ENCODE measurements at regions not wholly inside any gene's neighbourhood (a gene's known extent, or its start where the extent isn't known, plus 50 kb on each side); places are given as distances from the start of the nearest gene placed in this dataset.

DNA sequence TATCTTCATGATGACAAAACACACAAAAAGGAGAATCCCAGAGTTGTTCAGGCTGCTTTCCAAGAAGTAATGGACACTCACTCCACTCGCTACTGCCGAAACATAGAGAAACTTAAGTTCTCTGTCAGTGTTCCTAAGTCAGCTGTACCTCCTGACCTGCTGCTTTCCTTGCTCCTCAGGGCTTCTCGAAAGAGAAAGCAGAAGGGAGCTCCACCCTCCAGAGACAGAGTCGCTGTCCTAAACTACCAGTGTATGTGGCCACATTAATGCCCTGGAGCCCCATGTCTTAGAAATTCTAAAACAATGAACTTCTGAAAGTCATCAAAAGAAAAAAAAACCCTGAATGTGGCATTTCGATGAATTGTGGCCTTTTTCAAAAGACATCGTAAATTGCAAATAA, 390.8 kb upstream of the MON1B start:
- TF ChIP-seq, protein P1, sequence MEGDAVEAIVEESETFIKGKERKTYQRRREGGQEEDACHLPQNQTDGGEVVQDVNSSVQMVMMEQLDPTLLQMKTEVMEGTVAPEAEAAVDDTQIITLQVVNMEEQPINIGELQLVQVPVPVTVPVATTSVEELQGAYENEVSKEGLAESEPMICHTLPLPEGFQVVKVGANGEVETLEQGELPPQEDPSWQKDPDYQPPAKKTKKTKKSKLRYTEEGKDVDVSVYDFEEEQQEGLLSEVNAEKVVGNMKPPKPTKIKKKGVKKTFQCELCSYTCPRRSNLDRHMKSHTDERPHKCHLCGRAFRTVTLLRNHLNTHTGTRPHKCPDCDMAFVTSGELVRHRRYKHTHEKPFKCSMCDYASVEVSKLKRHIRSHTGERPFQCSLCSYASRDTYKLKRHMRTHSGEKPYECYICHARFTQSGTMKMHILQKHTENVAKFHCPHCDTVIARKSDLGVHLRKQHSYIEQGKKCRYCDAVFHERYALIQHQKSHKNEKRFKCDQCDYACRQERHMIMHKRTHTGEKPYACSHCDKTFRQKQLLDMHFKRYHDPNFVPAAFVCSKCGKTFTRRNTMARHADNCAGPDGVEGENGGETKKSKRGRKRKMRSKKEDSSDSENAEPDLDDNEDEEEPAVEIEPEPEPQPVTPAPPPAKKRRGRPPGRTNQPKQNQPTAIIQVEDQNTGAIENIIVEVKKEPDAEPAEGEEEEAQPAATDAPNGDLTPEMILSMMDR (conservative IDR thresholded peaks at IDR 0.05; ENCODE audit: low read depth, low read length): no peak
- no peak for TF ChIP-seq EZH2 (IDR thresholded peaks at IDR 0.05; ENCODE audit: low read length, unreplicated experiment)
